ENCODE measurements at regions not wholly inside any gene's neighbourhood (a gene's known extent, or its start where the extent isn't known, plus 50 kb on each side); places are given as distances from the start of the nearest gene placed in this dataset.

DNA sequence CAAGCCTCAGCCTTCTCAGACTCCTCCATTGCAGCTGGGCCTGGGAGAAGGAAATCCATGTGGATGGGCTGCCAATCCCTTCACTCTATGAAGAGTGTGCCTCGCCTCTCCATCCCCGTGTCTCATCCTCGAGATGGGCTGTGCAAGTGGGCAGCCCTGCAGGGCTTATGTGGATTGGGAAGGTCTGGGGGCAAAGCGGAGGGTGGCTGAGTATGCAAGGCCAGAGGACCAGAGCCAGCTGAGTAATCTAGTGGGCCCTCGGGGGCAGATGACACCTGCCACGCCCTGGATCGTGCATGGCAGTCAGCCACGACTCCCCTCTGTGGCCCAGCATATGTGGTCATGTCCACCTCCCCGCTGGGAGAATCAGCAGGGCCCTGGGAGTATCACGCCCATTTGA, 78.9 kb downstream of the IRX5 start:
- TF ChIP-seq, protein P1, sequence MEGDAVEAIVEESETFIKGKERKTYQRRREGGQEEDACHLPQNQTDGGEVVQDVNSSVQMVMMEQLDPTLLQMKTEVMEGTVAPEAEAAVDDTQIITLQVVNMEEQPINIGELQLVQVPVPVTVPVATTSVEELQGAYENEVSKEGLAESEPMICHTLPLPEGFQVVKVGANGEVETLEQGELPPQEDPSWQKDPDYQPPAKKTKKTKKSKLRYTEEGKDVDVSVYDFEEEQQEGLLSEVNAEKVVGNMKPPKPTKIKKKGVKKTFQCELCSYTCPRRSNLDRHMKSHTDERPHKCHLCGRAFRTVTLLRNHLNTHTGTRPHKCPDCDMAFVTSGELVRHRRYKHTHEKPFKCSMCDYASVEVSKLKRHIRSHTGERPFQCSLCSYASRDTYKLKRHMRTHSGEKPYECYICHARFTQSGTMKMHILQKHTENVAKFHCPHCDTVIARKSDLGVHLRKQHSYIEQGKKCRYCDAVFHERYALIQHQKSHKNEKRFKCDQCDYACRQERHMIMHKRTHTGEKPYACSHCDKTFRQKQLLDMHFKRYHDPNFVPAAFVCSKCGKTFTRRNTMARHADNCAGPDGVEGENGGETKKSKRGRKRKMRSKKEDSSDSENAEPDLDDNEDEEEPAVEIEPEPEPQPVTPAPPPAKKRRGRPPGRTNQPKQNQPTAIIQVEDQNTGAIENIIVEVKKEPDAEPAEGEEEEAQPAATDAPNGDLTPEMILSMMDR (IDR thresholded peaks at IDR 0.05), result no peak
- TF ChIP-seq ZFX (IDR thresholded peaks at IDR 0.05; ENCODE audit: borderline replicate concordance), result no peak

Data from 22Rv1 (cell line).